ENCODE measurements at regions not wholly inside any gene's neighbourhood (a gene's known extent, or its start where the extent isn't known, plus 50 kb on each side); places are given as distances from the start of the nearest gene placed in this dataset.

- TF ChIP-seq POLR2A (IDR thresholded peaks at IDR 0.05; ENCODE audit: extremely low read depth, insufficient read length), result no peak
- TF ChIP-seq, protein P1, sequence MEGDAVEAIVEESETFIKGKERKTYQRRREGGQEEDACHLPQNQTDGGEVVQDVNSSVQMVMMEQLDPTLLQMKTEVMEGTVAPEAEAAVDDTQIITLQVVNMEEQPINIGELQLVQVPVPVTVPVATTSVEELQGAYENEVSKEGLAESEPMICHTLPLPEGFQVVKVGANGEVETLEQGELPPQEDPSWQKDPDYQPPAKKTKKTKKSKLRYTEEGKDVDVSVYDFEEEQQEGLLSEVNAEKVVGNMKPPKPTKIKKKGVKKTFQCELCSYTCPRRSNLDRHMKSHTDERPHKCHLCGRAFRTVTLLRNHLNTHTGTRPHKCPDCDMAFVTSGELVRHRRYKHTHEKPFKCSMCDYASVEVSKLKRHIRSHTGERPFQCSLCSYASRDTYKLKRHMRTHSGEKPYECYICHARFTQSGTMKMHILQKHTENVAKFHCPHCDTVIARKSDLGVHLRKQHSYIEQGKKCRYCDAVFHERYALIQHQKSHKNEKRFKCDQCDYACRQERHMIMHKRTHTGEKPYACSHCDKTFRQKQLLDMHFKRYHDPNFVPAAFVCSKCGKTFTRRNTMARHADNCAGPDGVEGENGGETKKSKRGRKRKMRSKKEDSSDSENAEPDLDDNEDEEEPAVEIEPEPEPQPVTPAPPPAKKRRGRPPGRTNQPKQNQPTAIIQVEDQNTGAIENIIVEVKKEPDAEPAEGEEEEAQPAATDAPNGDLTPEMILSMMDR (IDR thresholded peaks at IDR 0.05; ENCODE audit: low read depth, low read length), result no peak
- TF ChIP-seq MYC (IDR thresholded peaks at IDR 0.05; ENCODE audit: low read depth, low read length), result no peak
- TF ChIP-seq MAX (IDR thresholded peaks at IDR 0.05; ENCODE audit: low read depth, low read length), result no peak
These were observed 333.4 kb upstream of the IL12A start for GRCh38 chr3:159655202-159655601.

All from NB4 (cell line).